H1 (cell line): ENCODE measurements at regions not wholly inside any gene's neighbourhood (a gene's known extent, or its start where the extent isn't known, plus 50 kb on each side); places are given as distances from the start of the nearest gene placed in this dataset.

Source experiments
- ASH2L ChIP-seq: fragments of 200-600, 300-600 bp; sonication (generic); IDR thresholded peaks from one replicate; pipeline ENCODE4 v1.7.1; 2017; ENCODE audit warnings: low read length
- CBX5 ChIP-seq: fragments of 300-800, 300-1000 bp; sonication (generic); IDR thresholded peaks from 2 replicates; pipeline ENCODE4 v1.7.1; 2016; ENCODE audit warnings: antibody characterized with exemption, low read length, low read depth
- EP300 ChIP-seq, 2 experiments: IDR thresholded peaks; 1 replicate in 1 of 2; 2 replicates in 1 of 2; pipeline ENCODE4 v1.6.1; 2011 to 2012; ENCODE audit warnings: low read depth in 2 of 2, low read length in 2 of 2, mild to moderate bottlenecking in 2 of 2, borderline replicate concordance in 1 of 2, inconsistent platforms in 1 of 2, moderate library complexity in 1 of 2
- JUND ChIP-seq: IDR thresholded peaks from 2 replicates; pipeline ENCODE4 v1.6.1; 2011; ENCODE audit warnings: mild to moderate bottlenecking, improper control_type of control experiment, low read length
- MAFK ChIP-seq: IDR thresholded peaks from 2 replicates; pipeline ENCODE4 v1.6.1; 2012; ENCODE audit warnings: low read depth, mild to moderate bottlenecking, improper control_type of control experiment, low read length
- POU5F1 ChIP-seq: IDR thresholded peaks from 2 replicates; pipeline ENCODE4 v1.6.1; 2011; ENCODE audit warnings: low read depth, mild to moderate bottlenecking, low read length, moderate library complexity
- SP1 ChIP-seq: IDR thresholded peaks from 2 replicates; pipeline ENCODE4 v1.6.1; 2011; ENCODE audit warnings: low read depth, low read length
- TAF1 ChIP-seq: IDR thresholded peaks from 2 replicates; pipeline ENCODE4 v1.6.1; 2011; ENCODE audit warnings: mild to moderate bottlenecking, low read depth, low read length
- TEAD4 ChIP-seq: IDR thresholded peaks from 2 replicates; pipeline ENCODE4 v1.6.1; 2012; ENCODE audit warnings: low read depth, low read length, inconsistent platforms, mixed read lengths
- TF ChIP-seq, protein P1 (sequence below): IDR thresholded peaks from 2 replicates; pipeline ENCODE4 v1.6.1; 2011; ENCODE audit warnings: low read depth, mild to moderate bottlenecking, low read length; ENCODE audit not compliant: insufficient read depth
- TF ChIP-seq, protein P2 (sequence below): fragments of 300-600 bp; sonication (generic); IDR thresholded peaks from 2 replicates; pipeline ENCODE4 v1.7.1; 2012; ENCODE audit warnings: low read length, moderate library complexity, mild to moderate bottlenecking, inconsistent platforms; ENCODE audit not compliant: insufficient replicate concordance

DNA sequence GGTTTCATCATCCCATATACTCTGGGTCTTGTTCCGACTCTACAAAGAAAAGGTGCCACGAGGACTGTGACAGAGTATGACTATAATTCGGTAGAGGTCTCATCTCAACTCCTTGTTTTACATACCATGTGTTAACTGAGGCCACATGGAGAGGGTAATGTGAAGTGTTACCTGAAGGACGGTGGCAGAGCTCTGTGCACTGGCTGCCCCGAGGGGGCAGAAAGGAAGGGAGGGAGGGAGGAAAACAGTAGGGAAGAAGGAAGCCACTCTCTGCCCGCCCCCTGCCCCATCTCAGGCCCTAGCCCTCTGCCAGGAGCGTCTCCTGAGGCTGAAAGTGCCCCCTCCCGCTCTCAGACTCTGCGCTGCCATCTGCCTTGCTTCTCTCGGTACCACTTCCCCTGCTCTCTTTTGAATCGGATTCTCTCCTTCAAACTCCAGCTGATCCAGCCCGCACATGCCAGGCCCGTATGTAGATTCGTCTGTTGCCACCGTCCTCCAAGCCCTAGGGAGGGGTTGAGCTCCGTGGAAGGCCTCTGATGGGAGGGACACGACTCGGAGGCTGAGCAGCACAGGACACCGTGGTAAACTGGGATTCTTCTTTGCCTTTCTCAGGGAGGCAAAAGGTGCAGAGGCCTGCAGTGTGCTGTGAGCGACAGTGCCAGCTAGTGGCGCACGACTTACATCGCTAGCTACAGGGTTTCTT, 70.5 kb upstream of the ATP10A start (continued):
- no peak for TF ChIP-seq CBX5
- no peak for TF ChIP-seq POU5F1
- TF ChIP-seq ASH2L = peak; percentile 23
- TF ChIP-seq MAFK = no peak
- TF ChIP-seq SP1 = no peak
- TF ChIP-seq EP300 (IDR thresholded peaks at IDR 0.05; ENCODE audit: borderline replicate concordance in 1 of 2, low read depth in 2 of 2, low read length in 2 of 2) = no peak
- TF ChIP-seq, protein P1, sequence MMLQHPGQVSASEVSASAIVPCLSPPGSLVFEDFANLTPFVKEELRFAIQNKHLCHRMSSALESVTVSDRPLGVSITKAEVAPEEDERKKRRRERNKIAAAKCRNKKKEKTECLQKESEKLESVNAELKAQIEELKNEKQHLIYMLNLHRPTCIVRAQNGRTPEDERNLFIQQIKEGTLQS = no peak
- TF ChIP-seq TEAD4 = no peak
- no peak for TF ChIP-seq TAF1
- TF ChIP-seq, protein P2, sequence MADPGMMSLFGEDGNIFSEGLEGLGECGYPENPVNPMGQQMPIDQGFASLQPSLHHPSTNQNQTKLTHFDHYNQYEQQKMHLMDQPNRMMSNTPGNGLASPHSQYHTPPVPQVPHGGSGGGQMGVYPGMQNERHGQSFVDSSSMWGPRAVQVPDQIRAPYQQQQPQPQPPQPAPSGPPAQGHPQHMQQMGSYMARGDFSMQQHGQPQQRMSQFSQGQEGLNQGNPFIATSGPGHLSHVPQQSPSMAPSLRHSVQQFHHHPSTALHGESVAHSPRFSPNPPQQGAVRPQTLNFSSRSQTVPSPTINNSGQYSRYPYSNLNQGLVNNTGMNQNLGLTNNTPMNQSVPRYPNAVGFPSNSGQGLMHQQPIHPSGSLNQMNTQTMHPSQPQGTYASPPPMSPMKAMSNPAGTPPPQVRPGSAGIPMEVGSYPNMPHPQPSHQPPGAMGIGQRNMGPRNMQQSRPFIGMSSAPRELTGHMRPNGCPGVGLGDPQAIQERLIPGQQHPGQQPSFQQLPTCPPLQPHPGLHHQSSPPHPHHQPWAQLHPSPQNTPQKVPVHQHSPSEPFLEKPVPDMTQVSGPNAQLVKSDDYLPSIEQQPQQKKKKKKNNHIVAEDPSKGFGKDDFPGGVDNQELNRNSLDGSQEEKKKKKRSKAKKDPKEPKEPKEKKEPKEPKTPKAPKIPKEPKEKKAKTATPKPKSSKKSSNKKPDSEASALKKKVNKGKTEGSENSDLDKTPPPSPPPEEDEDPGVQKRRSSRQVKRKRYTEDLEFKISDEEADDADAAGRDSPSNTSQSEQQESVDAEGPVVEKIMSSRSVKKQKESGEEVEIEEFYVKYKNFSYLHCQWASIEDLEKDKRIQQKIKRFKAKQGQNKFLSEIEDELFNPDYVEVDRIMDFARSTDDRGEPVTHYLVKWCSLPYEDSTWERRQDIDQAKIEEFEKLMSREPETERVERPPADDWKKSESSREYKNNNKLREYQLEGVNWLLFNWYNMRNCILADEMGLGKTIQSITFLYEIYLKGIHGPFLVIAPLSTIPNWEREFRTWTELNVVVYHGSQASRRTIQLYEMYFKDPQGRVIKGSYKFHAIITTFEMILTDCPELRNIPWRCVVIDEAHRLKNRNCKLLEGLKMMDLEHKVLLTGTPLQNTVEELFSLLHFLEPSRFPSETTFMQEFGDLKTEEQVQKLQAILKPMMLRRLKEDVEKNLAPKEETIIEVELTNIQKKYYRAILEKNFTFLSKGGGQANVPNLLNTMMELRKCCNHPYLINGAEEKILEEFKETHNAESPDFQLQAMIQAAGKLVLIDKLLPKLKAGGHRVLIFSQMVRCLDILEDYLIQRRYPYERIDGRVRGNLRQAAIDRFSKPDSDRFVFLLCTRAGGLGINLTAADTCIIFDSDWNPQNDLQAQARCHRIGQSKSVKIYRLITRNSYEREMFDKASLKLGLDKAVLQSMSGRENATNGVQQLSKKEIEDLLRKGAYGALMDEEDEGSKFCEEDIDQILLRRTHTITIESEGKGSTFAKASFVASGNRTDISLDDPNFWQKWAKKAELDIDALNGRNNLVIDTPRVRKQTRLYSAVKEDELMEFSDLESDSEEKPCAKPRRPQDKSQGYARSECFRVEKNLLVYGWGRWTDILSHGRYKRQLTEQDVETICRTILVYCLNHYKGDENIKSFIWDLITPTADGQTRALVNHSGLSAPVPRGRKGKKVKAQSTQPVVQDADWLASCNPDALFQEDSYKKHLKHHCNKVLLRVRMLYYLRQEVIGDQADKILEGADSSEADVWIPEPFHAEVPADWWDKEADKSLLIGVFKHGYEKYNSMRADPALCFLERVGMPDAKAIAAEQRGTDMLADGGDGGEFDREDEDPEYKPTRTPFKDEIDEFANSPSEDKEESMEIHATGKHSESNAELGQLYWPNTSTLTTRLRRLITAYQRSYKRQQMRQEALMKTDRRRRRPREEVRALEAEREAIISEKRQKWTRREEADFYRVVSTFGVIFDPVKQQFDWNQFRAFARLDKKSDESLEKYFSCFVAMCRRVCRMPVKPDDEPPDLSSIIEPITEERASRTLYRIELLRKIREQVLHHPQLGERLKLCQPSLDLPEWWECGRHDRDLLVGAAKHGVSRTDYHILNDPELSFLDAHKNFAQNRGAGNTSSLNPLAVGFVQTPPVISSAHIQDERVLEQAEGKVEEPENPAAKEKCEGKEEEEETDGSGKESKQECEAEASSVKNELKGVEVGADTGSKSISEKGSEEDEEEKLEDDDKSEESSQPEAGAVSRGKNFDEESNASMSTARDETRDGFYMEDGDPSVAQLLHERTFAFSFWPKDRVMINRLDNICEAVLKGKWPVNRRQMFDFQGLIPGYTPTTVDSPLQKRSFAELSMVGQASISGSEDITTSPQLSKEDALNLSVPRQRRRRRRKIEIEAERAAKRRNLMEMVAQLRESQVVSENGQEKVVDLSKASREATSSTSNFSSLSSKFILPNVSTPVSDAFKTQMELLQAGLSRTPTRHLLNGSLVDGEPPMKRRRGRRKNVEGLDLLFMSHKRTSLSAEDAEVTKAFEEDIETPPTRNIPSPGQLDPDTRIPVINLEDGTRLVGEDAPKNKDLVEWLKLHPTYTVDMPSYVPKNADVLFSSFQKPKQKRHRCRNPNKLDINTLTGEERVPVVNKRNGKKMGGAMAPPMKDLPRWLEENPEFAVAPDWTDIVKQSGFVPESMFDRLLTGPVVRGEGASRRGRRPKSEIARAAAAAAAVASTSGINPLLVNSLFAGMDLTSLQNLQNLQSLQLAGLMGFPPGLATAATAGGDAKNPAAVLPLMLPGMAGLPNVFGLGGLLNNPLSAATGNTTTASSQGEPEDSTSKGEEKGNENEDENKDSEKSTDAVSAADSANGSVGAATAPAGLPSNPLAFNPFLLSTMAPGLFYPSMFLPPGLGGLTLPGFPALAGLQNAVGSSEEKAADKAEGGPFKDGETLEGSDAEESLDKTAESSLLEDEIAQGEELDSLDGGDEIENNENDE = no peak
- no peak for TF ChIP-seq JUND
